ENCODE measurements at regions not wholly inside any gene's neighbourhood (a gene's known extent, or its start where the extent isn't known, plus 50 kb on each side); places are given as distances from the start of the nearest gene placed in this dataset.

GRCh38 chr2:240364961-240365775 lies 70.3 kb upstream of the GPC1 start:
- TF ChIP-seq POLR2A (IDR thresholded peaks at IDR 0.05) (no peak), CTCF (IDR thresholded peaks at IDR 0.05) (no peak)
